Trophoblast cell (in vitro differentiated cells and primary cell): ENCODE measurements at regions not wholly inside any gene's neighbourhood (a gene's known extent, or its start where the extent isn't known, plus 50 kb on each side); places are given as distances from the start of the nearest gene placed in this dataset.

Source experiments
- DNase-seq, 2 donors: peaks; one replicate each; pipeline ENCODE4 v3.0.0-alpha.2; 2016
- H2AFZ ChIP-seq: 2 replicates; pipeline ENCODE4 v1.6.1; 2013; ENCODE audit warnings: low read length, moderate library complexity, mild to moderate bottlenecking; ENCODE audit not compliant: insufficient read depth, poor library complexity
- H2AK5ac ChIP-seq: 2 replicates; pipeline ENCODE4 v1.6.1; 2013; ENCODE audit warnings: mild to moderate bottlenecking, low read length
- H2BK120ac ChIP-seq: 2 replicates; pipeline ENCODE4 v1.6.1; 2013; ENCODE audit warnings: low read length, mild to moderate bottlenecking, moderate library complexity; ENCODE audit not compliant: insufficient read depth, poor library complexity
- H2BK12ac ChIP-seq: 2 replicates; pipeline ENCODE4 v1.6.1; 2013; ENCODE audit warnings: mild to moderate bottlenecking, low read length, moderate library complexity
- H2BK5ac ChIP-seq: 2 replicates; pipeline ENCODE4 v1.6.1; 2013; ENCODE audit warnings: low read length, low read depth, moderate library complexity, mild to moderate bottlenecking; ENCODE audit not compliant: poor library complexity
- H3K14ac ChIP-seq: 2 replicates; pipeline ENCODE4 v1.6.1; 2013; ENCODE audit warnings: mild to moderate bottlenecking, low read length
- H3K18ac ChIP-seq: 2 replicates; pipeline ENCODE4 v1.6.1; 2013; ENCODE audit warnings: mild to moderate bottlenecking, low read length
- H3K23ac ChIP-seq: 2 replicates; pipeline ENCODE4 v1.6.1; 2013; ENCODE audit warnings: low read length
- H3K27ac ChIP-seq: 2 replicates; pipeline ENCODE4 v1.5.1; 2013; ENCODE audit warnings: low read depth, mild to moderate bottlenecking, inconsistent platforms, low read length, moderate library complexity
- H3K27me3 ChIP-seq: 2 replicates; pipeline ENCODE4 v1.6.1; 2013; ENCODE audit warnings: inconsistent platforms, mild to moderate bottlenecking, low read length, moderate library complexity; ENCODE audit not compliant: insufficient read depth
- H3K36me3 ChIP-seq, 2 experiments: 1 replicate in 1 of 2; 2 replicates in 1 of 2; pipeline ENCODE4 v1.6.1; 2013; ENCODE audit warnings: low read length in 2 of 2, mild to moderate bottlenecking in 2 of 2, moderate library complexity in 1 of 2; ENCODE audit not compliant: insufficient read depth in 2 of 2, control insufficient read depth in 1 of 2
- H3K4ac ChIP-seq: 2 replicates; pipeline ENCODE4 v1.6.1; 2013; ENCODE audit warnings: low read depth, mild to moderate bottlenecking, low read length, moderate library complexity
- H3K4me1 ChIP-seq, 2 experiments: 1 replicate in 1 of 2; 2 replicates in 1 of 2; pipeline ENCODE4 v1.6.1; 2013; ENCODE audit warnings: low read length in 2 of 2, mild to moderate bottlenecking in 2 of 2, moderate library complexity in 1 of 2; ENCODE audit not compliant: insufficient read depth in 2 of 2, control insufficient read depth in 1 of 2
- H3K4me2 ChIP-seq: 2 replicates; pipeline ENCODE4 v1.6.1; 2013; ENCODE audit warnings: inconsistent platforms, mild to moderate bottlenecking, low read length, moderate library complexity
- H3K4me3 ChIP-seq: 2 replicates; pipeline ENCODE4 v1.5.1; 2013; ENCODE audit warnings: mild to moderate bottlenecking, low read depth, low read length, inconsistent platforms
- H3K79me1 ChIP-seq: one replicate; pipeline ENCODE4 v1.6.1; 2013; ENCODE audit warnings: low read length
- H3K79me2 ChIP-seq: 2 replicates; pipeline ENCODE4 v1.6.1; 2013; ENCODE audit warnings: low read length, mild to moderate bottlenecking; ENCODE audit not compliant: control insufficient read depth, insufficient read depth, poor library complexity
- H3K9ac ChIP-seq: 2 replicates; pipeline ENCODE4 v1.6.1; 2013; ENCODE audit warnings: mild to moderate bottlenecking, low read length
- H3K9me3 ChIP-seq: 2 replicates; pipeline ENCODE4 v1.6.1; 2013; ENCODE audit warnings: low read depth, mild to moderate bottlenecking, control low read depth, inconsistent platforms, low read length; ENCODE audit not compliant: insufficient read depth
- H4K12ac ChIP-seq: 2 replicates; pipeline ENCODE4 v1.6.1; 2013; ENCODE audit warnings: low read depth, mild to moderate bottlenecking, low read length, moderate library complexity
- H4K8ac ChIP-seq: 2 replicates; pipeline ENCODE4 v1.6.1; 2013; ENCODE audit warnings: low read depth, mild to moderate bottlenecking, low read length, moderate library complexity
- H4K91ac ChIP-seq: one replicate; pipeline ENCODE4 v1.6.1; 2013; ENCODE audit warnings: low read depth, mild to moderate bottlenecking, low read length, moderate library complexity
- WGBS: extraction: QIAGEN DNeasy Blood & Tissue Kit; methylation state at CpG from one replicate; pipeline ENCODE4 v1.1.7; 2013; ENCODE audit warnings: missing lambda C conversion rate; ENCODE audit not compliant: insufficient read length, insufficient coverage; ENCODE audit errors: extremely low coverage; 5-methylcytosine and 5-hydroxymethylcytosine counted together

GRCh38 chr2:2619995-2620394 lies 288.9 kb upstream of the MYT1L start:
- H2AK5ac ChIP-seq: no peak overlapping the region
- no peak overlapping the region for H3K14ac ChIP-seq
- no peak overlapping the region for H3K27ac ChIP-seq
- H3K79me2 ChIP-seq: no peaks in the 10 kb centered on the region
- H3K4ac ChIP-seq: no peak overlapping the region
- H2BK120ac ChIP-seq: no peak overlapping the region
- no peaks in the 10 kb centered on the region for H3K27me3 ChIP-seq
- DNase-seq: no peak
- H3K9ac ChIP-seq: no peak overlapping the region
- H3K4me1 ChIP-seq: no peaks in the 10 kb centered on the region
- no peaks in the 10 kb centered on the region for H3K36me3 ChIP-seq
- no peak overlapping the region for H2BK12ac ChIP-seq
- H3K79me1 ChIP-seq: no peaks in the 10 kb centered on the region
- whole genome bisulfite sequencing: no CpG with 5 or more reads among the region's 8 CpGs
- no peak overlapping the region for H2BK5ac ChIP-seq
- no peak overlapping the region for H3K18ac ChIP-seq
- H3K4me3 ChIP-seq: no peak overlapping the region
- no peaks in the 10 kb centered on the region for H3K9me3 ChIP-seq
- no peak overlapping the region for H2AFZ ChIP-seq
- H4K91ac ChIP-seq: no peak overlapping the region
- H3K23ac ChIP-seq: no peak overlapping the region
- H4K8ac ChIP-seq: no peak overlapping the region
- no peak overlapping the region for H3K4me2 ChIP-seq
- no peak overlapping the region for H4K12ac ChIP-seq

- no peaks in the 10 kb centered on the region for H3K9me3 ChIP-seq
- peak overlapping the region; percentile 59 for H4K12ac ChIP-seq
- H2BK120ac ChIP-seq: no peak overlapping the region
- H2BK12ac ChIP-seq: no peak overlapping the region
- DNase-seq: no peak
- H3K14ac ChIP-seq: no peak overlapping the region
- no peak overlapping the region for H2AFZ ChIP-seq
- H3K9ac ChIP-seq: no peak overlapping the region
- H3K79me1 ChIP-seq: peaks cover 2% of the 10 kb centered on the region
- H3K4ac ChIP-seq: no peak overlapping the region
- no peak overlapping the region for H3K18ac ChIP-seq
- H3K27me3 ChIP-seq: no peaks in the 10 kb centered on the region
- H3K36me3 ChIP-seq: no peaks in the 10 kb centered on the region
- H3K4me2 ChIP-seq: no peak overlapping the region
- no peak overlapping the region for H3K27ac ChIP-seq
- no peak overlapping the region for H3K4me3 ChIP-seq
- no peak overlapping the region for H2BK5ac ChIP-seq
- H3K23ac ChIP-seq: no peak overlapping the region
- H4K91ac ChIP-seq: no peak overlapping the region
- peaks cover 0 to 2% of the 10 kb centered on the region in 2 experiments for H3K4me1 ChIP-seq
- no peak overlapping the region for H2AK5ac ChIP-seq
- peak overlapping the region; percentile 36 for H4K8ac ChIP-seq
- WGBS: no CpG with 5 or more reads among the region's 9 CpGs
- H3K79me2 ChIP-seq: no peaks in the 10 kb centered on the region
Measured at GRCh38 chr2:2614452-2614851, 283.4 kb upstream of the MYT1L start.

GRCh38 chr2:2613279-2614199 lies 282.5 kb upstream of the MYT1L start:
- H3K14ac ChIP-seq: peak overlapping the region; percentile 91

GRCh38 chr2:2610751-2611150 lies 279.7 kb upstream of the MYT1L start:
- no peak overlapping the region for H2BK120ac ChIP-seq
- H4K91ac ChIP-seq: no peak overlapping the region
- H3K4me3 ChIP-seq: no peak overlapping the region
- no peak overlapping the region for H3K23ac ChIP-seq
- H4K12ac ChIP-seq: no peak overlapping the region
- no peak overlapping the region for H2BK5ac ChIP-seq
- H3K18ac ChIP-seq: no peak overlapping the region
- H3K9ac ChIP-seq: no peak overlapping the region
- H3K79me2 ChIP-seq: no peaks in the 10 kb centered on the region
- H2BK12ac ChIP-seq: no peak overlapping the region
- no peaks in the 10 kb centered on the region for H3K9me3 ChIP-seq
- H3K79me1 ChIP-seq: peaks cover 2% of the 10 kb centered on the region
- H3K36me3 ChIP-seq: no peaks in the 10 kb centered on the region
- no peak overlapping the region for H3K14ac ChIP-seq
- no peak overlapping the region for H2AK5ac ChIP-seq
- DNase-seq: no peak
- H4K8ac ChIP-seq: no peak overlapping the region
- no peak overlapping the region for H3K4ac ChIP-seq
- no peak overlapping the region for H2AFZ ChIP-seq
- H3K4me1 ChIP-seq: peaks cover 0 to 2% of the 10 kb centered on the region in 2 experiments
- H3K27me3 ChIP-seq: no peaks in the 10 kb centered on the region
- H3K4me2 ChIP-seq: no peak overlapping the region
- no peak overlapping the region for H3K27ac ChIP-seq

More at GRCh38 chr2:2613279-2614199, 282.5 kb upstream of the MYT1L start:
- peak overlapping the region; percentile 94 for H4K8ac ChIP-seq
- no peak overlapping the region for H2BK120ac ChIP-seq
- H3K27me3 ChIP-seq: no peaks in the 10 kb centered on the region
- no peak overlapping the region for H2AK5ac ChIP-seq
- H3K18ac ChIP-seq: no peak overlapping the region
- H3K4me3 ChIP-seq: peak overlapping the region; percentile 53
- no peaks in the 10 kb centered on the region for H3K9me3 ChIP-seq
- H3K4me1 ChIP-seq: peaks cover 0 to 2% of the 10 kb centered on the region in 2 experiments
- no peak overlapping the region for H2BK12ac ChIP-seq
- H3K4ac ChIP-seq: peak overlapping the region; percentile 70
- H2BK5ac ChIP-seq: no peak overlapping the region
- H2AFZ ChIP-seq: peak overlapping the region; percentile 97
- no peaks in the 10 kb centered on the region for H3K36me3 ChIP-seq
- no CpG with 5 or more reads among the region's 34 CpGs for WGBS
- H4K12ac ChIP-seq: peak overlapping the region; percentile 93
- H3K23ac ChIP-seq: no peak overlapping the region
- H3K9ac ChIP-seq: no peak overlapping the region
- H4K91ac ChIP-seq: no peak overlapping the region
- no peaks in the 10 kb centered on the region for H3K79me2 ChIP-seq
- DNase-seq: peak; percentile 62 to 87
- H3K27ac ChIP-seq: no peak overlapping the region
- H3K79me1 ChIP-seq: peaks cover 2% of the 10 kb centered on the region
- H3K4me2 ChIP-seq: peak overlapping the region; percentile 96
